SIG-M5 treated with dmso at 0.1 percent for 504 hours (cell line): ENCODE measurements at regions not wholly inside any gene's neighbourhood (a gene's known extent, or its start where the extent isn't known, plus 50 kb on each side); places are given as distances from the start of the nearest gene placed in this dataset.

ENCODE experiments used
- DNase-seq: peaks from one replicate; lab custom pipeline; 2025; ENCODE audit not compliant: unreplicated experiment; lab: John Stamatoyannopoulos, UW

GRCh38 chr2:120545521-120546047, 190.1 kb upstream of the GLI2 start:
- no peak for DNase-seq

- peak; percentile 20 for DNase-seq
These were observed 189.4 kb upstream of the GLI2 start for GRCh38 chr2:120546048-120546864.

- DNase-seq, result no peak
These were observed 188.7 kb upstream of the GLI2 start for GRCh38 chr2:120546865-120547390.

DNA sequence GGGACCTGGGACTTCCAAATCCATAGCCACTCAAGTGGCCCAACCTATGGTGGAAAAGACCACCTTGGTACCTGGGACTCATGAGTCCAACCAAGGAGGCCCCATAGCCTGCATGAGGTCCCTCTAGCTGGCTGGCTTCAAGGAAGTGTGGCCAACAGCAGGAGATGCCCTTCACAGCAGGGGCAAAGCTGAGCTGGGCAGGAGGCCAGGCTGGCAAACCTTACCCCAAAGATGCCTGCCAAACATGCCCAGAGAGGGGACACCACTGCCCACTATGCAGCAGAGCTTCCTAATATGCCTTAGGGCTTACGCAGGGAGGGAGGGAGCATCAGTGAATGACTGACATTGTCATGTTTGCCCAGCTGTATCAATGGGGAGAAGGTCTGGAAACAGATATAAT, 188.0 kb upstream of the GLI2 start:
- no peak for DNase-seq

DNA sequence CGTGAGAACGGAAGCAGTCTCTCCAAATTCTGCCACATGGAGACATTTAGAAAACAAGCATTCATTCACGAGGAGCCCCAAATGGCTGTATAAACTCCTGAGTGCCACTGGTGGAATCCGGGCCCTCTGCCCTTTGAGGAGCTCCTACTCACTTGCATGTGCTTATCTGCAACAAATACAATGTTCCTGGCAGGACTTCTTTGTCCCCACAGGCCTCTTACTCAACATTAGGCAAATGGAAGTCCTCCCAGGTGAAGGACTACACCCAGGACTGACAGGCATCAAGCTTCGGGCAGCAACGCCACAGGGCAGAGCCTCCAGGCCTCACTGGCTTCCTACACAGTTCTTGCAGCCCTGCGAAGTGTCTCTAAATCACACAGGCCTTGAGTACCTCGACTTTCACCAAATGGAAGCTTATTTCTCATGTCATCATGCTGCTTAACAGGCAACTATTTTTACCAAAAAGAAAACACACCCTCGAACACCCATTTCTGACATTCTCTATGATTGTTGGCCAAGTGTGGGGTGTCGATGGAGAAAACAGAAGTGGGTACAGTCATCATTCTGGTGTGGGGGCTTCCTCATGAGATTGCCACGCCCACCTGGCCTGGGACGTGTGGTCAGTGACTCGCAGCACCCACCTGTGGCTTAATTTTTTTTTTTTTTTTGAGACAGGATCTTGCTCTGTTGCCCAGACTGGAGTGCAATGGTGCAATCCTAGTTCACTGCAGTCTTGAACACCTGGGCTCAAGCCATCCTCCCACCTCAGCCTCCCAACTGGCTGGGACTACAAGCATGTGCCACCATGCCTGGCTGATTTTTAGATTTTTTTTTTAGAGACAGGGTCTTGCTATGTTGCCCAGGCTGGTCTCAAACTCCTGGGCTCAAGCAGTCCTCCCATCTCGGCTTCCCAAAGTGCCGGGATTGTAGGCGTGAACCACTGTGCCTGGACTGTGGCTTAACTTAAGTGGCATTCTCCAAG, 186.8 kb upstream of the GLI2 start:
- no peak for DNase-seq

GRCh38 chr2:120549841-120550240, 185.8 kb upstream of the GLI2 start:
- DNase-seq, result no peak

GRCh38 chr2:120550282-120550681, 185.4 kb upstream of the GLI2 start:
- DNase-seq, result no peak

DNA sequence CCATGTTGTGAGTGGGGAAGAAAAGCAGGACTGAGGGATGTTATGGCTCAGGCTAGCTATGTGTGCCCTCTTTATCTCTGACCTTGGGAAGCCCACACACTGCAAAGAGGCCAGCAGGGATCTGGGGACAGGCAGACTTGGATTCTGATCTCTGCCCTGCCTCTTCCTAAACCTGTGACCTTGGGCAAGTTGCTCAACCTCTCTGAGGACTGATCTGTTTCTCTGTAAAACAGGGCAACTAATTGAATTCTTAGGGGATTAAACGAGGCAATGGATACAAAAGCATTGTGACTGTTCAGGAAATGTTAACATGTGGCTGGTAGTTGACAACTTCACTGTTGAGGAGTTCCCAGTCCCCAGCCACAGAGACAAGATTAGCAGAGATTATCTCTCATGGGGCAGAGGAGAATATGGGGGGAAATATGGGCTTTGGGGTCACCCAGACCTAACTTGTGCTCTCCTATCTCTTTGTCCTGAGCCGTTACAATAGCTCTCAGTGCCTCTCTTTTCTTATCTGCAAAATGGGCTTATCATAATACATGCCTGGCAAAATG, 184.7 kb upstream of the GLI2 start:
- DNase-seq, result no peak

DNA sequence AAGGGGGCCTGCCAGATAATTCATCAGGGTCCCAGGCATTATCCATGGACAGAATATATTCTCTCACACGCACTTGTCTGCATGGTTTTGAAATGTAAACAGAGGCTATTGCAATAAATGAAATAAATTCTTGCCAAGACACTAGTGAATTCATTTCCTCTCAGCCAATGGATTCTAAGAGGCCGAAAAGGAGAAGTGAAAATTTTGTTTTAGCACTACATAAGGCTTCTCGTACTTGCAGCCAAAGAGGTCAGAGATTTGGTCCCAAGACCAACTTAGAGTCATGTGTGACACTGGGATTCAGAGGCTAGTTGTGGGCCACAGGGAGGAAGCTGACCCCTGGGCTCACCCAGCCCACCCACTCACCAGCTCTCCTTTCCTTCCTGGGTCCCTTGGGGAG, 184.1 kb upstream of the GLI2 start:
- DNase-seq, result peak; percentile 77

DNA sequence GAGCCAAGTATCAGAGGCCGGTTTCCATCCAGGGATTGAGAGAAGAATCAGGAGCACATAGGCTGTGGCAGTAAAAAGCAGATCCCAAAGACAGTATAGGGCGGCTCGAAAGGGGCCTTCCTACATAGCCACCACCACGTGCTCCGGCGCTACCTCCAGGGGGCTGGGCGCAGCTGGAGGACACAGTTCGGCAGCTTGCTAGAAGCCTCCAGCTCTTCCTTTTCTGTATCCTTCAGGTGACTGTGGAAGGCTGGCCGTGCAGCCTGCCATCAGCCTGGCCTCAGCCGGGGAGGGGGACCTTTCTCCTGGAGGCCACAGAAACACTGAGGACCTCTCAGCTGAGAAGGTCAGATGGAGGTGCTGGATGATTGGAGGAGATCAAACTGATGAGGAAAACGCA, 183.6 kb upstream of the GLI2 start:
- DNase-seq, result no peak

GRCh38 chr2:120552800-120553481, 182.7 kb upstream of the GLI2 start:
- DNase-seq, result peak; percentile 54

DNA sequence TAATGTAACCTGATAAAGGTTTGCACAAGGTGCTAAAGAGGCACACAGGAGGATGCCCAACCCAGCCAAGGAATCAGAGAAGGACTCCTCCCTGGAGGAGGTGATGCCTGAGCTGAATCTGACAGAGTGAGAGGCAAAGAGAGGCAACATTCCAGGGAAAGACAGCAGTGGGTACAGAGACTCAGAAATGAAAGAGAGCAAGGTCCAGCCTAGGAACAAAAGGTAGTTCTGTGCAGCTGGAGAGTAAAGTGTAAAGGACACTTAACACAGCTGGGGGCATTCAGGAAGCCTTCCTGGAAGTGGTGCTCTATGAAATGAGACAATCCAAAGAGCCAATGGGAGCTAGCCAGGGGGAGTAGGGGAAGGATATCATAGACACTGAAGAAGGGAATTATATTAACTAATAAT, 181.0 kb upstream of the GLI2 start:
- DNase-seq, result no peak

DNA sequence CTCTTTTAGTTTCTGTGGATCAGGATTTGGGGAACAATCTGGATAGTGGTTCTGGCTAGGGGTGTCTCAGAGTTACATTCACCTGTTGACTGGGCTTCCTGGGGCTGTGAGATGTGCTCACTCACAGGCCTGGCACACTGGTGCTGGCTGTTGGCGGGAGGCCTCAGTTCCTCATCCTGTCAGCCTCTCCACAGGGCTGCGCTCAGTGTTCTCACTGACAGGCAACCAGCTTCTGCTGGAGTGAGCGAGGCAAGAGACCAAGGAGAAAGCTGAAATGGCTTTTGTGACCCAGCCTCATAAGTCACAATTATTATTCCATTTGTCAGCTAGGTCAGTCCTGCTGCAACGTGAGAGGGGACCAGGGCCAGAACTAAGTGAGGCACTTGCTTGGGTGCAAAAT, 180.6 kb upstream of the GLI2 start:
- DNase-seq, result no peak

DNA sequence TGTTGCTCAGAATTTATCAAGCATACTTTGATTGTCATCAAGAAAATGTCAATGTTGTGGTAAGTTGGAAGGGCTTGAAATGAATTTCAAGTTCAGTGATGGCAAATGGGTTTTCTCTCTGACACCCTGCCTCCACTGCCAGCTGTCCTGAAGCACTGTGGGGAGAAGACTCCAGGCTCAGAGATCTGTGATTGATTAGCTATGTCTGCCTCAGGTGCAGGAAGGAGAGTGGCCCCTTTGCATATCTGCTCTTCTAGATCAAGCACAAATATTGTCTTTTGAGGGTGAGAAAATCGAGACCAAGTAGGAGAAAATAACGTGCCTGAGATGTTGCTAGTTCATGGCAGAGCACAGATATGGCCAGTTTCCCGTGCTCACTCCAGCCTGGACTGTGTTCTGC, 178.8 kb upstream of the GLI2 start:
- DNase-seq, result no peak

GRCh38 chr2:120558847-120559246, 176.8 kb upstream of the GLI2 start:
- DNase-seq, result no peak

- no peak for DNase-seq
These were observed 176.3 kb upstream of the GLI2 start for GRCh38 chr2:120559401-120559800.

GRCh38 chr2:120560330-120560729, 175.3 kb upstream of the GLI2 start:
- no peak for DNase-seq

DNA sequence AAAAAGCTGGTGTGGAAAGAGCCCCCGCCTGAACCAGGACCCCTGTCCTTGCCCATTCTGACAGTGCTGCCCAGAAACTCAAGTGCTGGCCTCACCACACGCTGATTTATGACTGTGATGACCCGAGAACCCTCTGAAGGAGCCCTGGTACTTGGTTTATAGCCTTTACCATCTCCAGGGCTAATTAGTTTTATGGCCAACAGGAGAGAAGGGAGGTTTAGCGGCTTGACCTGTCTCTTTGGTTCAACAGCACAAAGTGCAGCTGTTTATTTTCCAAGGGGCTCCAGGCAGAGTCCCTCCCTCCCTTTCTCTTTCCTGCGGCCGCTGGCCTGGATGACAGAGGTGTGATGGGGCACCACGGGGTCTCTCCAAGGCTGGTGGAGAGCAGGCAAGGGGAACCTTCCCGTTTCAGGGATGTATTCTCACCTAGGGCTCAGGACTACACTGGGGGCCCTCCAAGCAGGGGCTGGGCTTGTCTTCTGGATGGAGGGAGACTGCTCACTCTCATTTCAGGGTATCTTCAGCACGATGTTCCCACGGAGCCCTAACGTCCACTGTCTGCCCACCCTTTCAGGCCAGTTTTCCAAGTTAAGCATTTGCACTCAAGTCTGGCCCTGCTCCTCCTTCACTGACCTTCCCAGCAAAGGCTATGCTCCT, 174.2 kb upstream of the GLI2 start:
- no peak for DNase-seq

DNA sequence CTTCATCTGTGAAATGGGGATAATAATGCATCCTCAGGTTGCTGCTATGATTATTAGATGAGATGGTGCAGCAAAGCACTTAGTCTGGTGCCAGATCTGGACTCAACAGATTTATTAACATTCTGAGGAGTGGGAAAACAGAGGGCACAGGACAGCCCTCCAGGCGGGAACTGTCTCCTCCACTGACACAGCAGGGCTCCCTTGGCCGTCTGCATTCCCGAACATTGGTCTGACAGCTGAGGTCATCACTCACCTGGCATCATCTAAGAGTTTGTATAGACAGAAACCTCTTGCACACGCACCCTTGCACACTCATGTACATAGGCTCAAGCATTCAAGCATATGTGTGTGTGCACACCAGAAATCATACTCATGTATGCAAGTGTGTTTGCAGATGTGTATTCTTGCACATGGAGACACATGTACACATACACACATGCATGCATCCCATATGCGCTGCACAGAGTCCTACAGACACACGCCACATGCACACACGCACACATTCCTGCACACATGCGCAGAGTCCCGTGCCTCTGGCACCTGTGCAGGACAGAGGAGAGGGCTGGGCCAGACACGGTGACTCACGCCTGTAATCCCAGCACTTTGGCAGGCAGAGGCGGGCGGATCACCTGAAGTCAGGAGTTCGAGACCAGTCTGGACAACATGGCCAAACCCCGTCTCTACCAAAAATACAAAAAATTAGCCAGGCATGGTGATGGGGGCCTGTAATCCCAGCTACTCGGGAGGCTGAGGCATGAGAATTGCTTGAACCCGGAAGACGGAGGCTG, 173.3 kb upstream of the GLI2 start:
- DNase-seq, result no peak
